GM12878 (cell line): ENCODE measurements at regions not wholly inside any gene's neighbourhood (a gene's known extent, or its start where the extent isn't known, plus 50 kb on each side); places are given as distances from the start of the nearest gene placed in this dataset.

Experiments
- ATAC-seq: fragments of 200-7000 bp; cut with Tn5 transposase; 3 replicates; pipeline ENCODE4 v1.9.1; 2020; ENCODE audit warnings: mild to moderate bottlenecking, moderate library complexity
- BruUV-seq: library from RNA; stranded (reverse); fragments of 400-500 nt; replicated peaks from 2 replicates; lab custom pipeline; 2021; lab: Mats Ljungman, UMichigan
- CTCF ChIA-PET: fragments of 300-600 bp; sonication (Branson Sonifier 250); formaldehyde crosslinking; extraction: SDS; loops from one replicate; lab custom pipeline; 2021; ENCODE audit warnings: inconsistent platforms; lab: Yijun Ruan, JAX
- POLR2A ChIA-PET: fragments of 350-600 bp; formaldehyde crosslinking; extraction: SDS; loops from one replicate; lab custom pipeline; 2021; ENCODE audit warnings: inconsistent platforms; lab: Charles Lee
- RAD21 ChIA-PET: fragments of 300-600 bp; sonication (Branson Sonifier 250); formaldehyde crosslinking; loops from one replicate; lab custom pipeline; 2023; ENCODE audit warnings: antibody characterized with exemption; ENCODE audit not compliant: unreplicated experiment; lab: Charles Lee
- SMC1A ChIA-PET: fragments of 300-600 bp; sonication (Branson Sonifier 250); formaldehyde crosslinking; loops from one replicate; lab custom pipeline; 2023; ENCODE audit not compliant: unreplicated experiment, uncharacterized antibody; lab: Charles Lee
- DNase-seq: peaks from one replicate; pipeline ENCODE4 v3.0.0-alpha.2; 2011; ENCODE audit warnings: low read depth, low spot score
- FAIRE-seq: peaks from 3 replicates; lab custom pipeline; 2011; peaks lifted over from hg19 to GRCh38; lab: Jason Lieb, UNC
- H2AFZ ChIP-seq: 2 replicates; pipeline ENCODE4 v1.6.0; 2011; ENCODE audit warnings: low read depth, low read length, control low read depth; ENCODE audit not compliant: control insufficient read depth
- H3K27ac ChIP-seq: 2 replicates; pipeline ENCODE4 v1.5.1; 2011; ENCODE audit warnings: control low read depth; ENCODE audit not compliant: control insufficient read depth, insufficient read depth
- H3K27me3 ChIP-seq, 2 experiments: replicated peaks in 1 of 2; 2 replicates each; pipeline versions ENCODE4 v1.6.0 to v1.6.1; 2011; ENCODE audit warnings: low read length in 1 of 2; ENCODE audit not compliant: control insufficient read depth in 2 of 2, insufficient read depth in 2 of 2
- H3K36me3 ChIP-seq, 2 experiments: 2 replicates each; pipeline ENCODE4 v1.5.1; 2011; ENCODE audit warnings: low read length in 1 of 2; ENCODE audit not compliant: control insufficient read depth in 2 of 2, insufficient read depth in 2 of 2
- H3K4me1 ChIP-seq: 2 replicates; pipeline ENCODE4 v1.6.1; 2011; ENCODE audit warnings: mild to moderate bottlenecking, low read length, moderate library complexity, mixed read lengths; ENCODE audit not compliant: control insufficient read depth, insufficient read depth
- H3K4me2 ChIP-seq: 2 replicates; pipeline ENCODE4 v1.6.0; 2011; ENCODE audit warnings: control low read depth; ENCODE audit not compliant: control insufficient read depth, insufficient read depth
- H3K4me3 ChIP-seq: fragments of 200-600 bp; sonication (generic); 2 replicates; pipeline ENCODE4 v1.5.1; 2016
- H3K79me2 ChIP-seq: 2 replicates; pipeline ENCODE4 v1.6.0; 2011; ENCODE audit warnings: low read length; ENCODE audit not compliant: control insufficient read depth, insufficient read depth
- H3K9ac ChIP-seq: 2 replicates; pipeline ENCODE4 v1.8.0; 2011; ENCODE audit warnings: low read length, control low read depth, mixed read lengths; ENCODE audit not compliant: control insufficient read depth, insufficient read depth
- H3K9me3 ChIP-seq: replicated peaks from 3 replicates; pipeline ENCODE4 v1.5.1; 2011; ENCODE audit warnings: mild to moderate bottlenecking, low read length; ENCODE audit not compliant: control insufficient read depth, insufficient read depth
- H4K20me1 ChIP-seq: 2 replicates; pipeline ENCODE4 v1.6.0; 2011; ENCODE audit not compliant: control insufficient read depth, insufficient read depth
- BCL11A ChIP-seq: IDR thresholded peaks from 2 replicates; pipeline ENCODE4 v1.6.1; 2011; ENCODE audit warnings: low read depth, low read length
- CREB1 ChIP-seq: IDR thresholded peaks from 2 replicates; pipeline ENCODE4 v1.6.1; 2012; ENCODE audit warnings: low read depth, mild to moderate bottlenecking, inconsistent platforms
- ESRRA ChIP-seq: IDR thresholded peaks from 2 replicates; pipeline ENCODE4 v1.6.1; 2012; ENCODE audit warnings: mild to moderate bottlenecking, low read length, improper control_type of control experiment
- FOXM1 ChIP-seq: IDR thresholded peaks from 2 replicates; pipeline ENCODE4 v1.6.1; 2012; ENCODE audit warnings: low read depth, mild to moderate bottlenecking, inconsistent platforms, low read length, moderate library complexity
- HCFC1 ChIP-seq: fragments of 150-350 bp; IDR thresholded peaks from 2 replicates; pipeline ENCODE4 v1.6.1; 2014; ENCODE audit warnings: low read length
- NFYA ChIP-seq: IDR thresholded peaks from 2 replicates; pipeline ENCODE4 v1.6.1; 2011; ENCODE audit warnings: low read depth, mild to moderate bottlenecking, low read length, improper control_type of control experiment, borderline replicate concordance
- RAD21 ChIP-seq: IDR thresholded peaks from 2 replicates; pipeline ENCODE4 v1.6.1; 2011; ENCODE audit warnings: mild to moderate bottlenecking, low read depth, low read length, moderate library complexity; ENCODE audit not compliant: insufficient read depth
- WGBS: methylation state at CpG from one replicate; pipeline ENCODE4 v1.1.6; 2016; ENCODE audit warnings: low lambda C conversion rate; ENCODE audit not compliant: insufficient replicate concordance, insufficient coverage; ENCODE audit errors: missing lambda C conversion rate; 5-methylcytosine and 5-hydroxymethylcytosine counted together
- in situ Hi-C: fragments of 300-500 bp; cut with MboI; formaldehyde crosslinking; loops from 9 replicates; pipeline ENCODE4 v1.14.3; 2018; ENCODE audit warnings: mixed read lengths
- intact Hi-C: fragments of 100-400 bp; cut with micrococcal nuclease; formaldehyde crosslinking; loops from one replicate; pipeline ENCODE4 v1.14.2; 2022; ENCODE audit not compliant: unreplicated experiment
- TF ChIP-seq, protein P1 (sequence below): fragments of 450-650 bp; conservative IDR thresholded peaks from 2 replicates; pipeline ENCODE4 v1.6.1; 2017; ENCODE audit warnings: mild to moderate bottlenecking, moderate library complexity
- TF ChIP-seq, protein P2 (sequence below): IDR thresholded peaks from 2 replicates; pipeline ENCODE4 v1.6.1; 2012; ENCODE audit warnings: improper control_type of control experiment, low read depth, low read length; ENCODE audit not compliant: insufficient replicate concordance

DNA sequence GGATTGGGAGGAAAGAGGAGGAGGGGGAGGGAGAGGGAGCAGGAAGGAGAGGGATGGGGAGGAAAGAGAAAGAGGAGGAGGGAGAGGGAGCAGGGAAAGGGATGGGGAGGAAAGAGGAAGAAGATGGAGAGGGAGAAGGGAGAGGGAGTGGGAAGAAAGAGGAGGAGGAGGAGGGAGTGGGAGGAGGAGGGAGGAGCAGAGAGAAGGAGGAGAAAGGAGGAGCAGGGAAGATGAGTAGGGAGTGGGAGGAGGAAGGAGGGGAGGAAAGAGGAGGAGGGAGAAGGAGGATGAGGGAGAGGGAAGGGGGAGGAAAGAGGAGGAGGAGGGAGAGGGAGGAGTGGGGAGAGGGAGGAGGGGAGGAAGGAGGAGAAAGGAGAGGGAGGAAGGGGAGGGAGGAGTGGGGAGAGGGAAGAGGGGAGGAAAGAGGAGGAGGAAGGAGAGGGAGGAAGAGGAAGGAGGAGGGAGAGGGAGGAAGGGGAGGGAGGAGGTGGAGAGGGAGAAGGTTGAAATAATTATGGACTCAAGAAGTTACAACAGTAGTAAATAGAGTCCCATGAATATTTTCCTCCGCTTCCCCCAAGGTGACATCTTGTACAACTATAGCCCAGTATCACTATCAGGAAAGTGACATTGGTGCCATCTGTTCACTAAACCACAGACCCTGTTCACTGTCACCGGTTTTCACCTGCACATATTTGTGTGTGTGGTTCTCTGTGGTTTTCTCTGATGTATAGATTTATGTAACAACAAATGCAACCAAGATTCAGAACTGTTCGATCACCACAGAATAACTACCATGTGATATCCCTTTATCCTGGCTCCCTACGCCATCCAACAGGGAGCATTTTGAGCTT lies 325.3 kb upstream of the EEF2KMT start:
- SMC1A ChIA-PET, result no interaction called here
- POLR2A ChIA-PET, result no interaction called here
- H3K27me3 ChIP-seq, result no peaks in the 10 kb centered on the region
- no peak overlapping the region for H2AFZ ChIP-seq
- RAD21 ChIA-PET, result no interaction called here
- in situ Hi-C loops (no loop called here), intact Hi-C loops (no loop called here)
- CTCF ChIA-PET, result no interaction called here
- BruUV-seq, result no TSS peak
- 42% methylated on average over 4 of the region's 4 CpGs for WGBS
- TF ChIP-seq BCL11A (no peak), FOXM1 (no peak), NFYA (no peak), RAD21 (no peak), ESRRA (no peak), HCFC1 (no peak), CREB1 (no peak)
- TF ChIP-seq, protein P1, sequence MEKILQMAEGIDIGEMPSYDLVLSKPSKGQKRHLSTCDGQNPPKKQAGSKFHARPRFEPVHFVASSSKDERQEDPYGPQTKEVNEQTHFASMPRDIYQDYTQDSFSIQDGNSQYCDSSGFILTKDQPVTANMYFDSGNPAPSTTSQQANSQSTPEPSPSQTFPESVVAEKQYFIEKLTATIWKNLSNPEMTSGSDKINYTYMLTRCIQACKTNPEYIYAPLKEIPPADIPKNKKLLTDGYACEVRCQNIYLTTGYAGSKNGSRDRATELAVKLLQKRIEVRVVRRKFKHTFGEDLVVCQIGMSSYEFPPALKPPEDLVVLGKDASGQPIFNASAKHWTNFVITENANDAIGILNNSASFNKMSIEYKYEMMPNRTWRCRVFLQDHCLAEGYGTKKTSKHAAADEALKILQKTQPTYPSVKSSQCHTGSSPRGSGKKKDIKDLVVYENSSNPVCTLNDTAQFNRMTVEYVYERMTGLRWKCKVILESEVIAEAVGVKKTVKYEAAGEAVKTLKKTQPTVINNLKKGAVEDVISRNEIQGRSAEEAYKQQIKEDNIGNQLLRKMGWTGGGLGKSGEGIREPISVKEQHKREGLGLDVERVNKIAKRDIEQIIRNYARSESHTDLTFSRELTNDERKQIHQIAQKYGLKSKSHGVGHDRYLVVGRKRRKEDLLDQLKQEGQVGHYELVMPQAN, result no peak
- TF ChIP-seq, protein P2, sequence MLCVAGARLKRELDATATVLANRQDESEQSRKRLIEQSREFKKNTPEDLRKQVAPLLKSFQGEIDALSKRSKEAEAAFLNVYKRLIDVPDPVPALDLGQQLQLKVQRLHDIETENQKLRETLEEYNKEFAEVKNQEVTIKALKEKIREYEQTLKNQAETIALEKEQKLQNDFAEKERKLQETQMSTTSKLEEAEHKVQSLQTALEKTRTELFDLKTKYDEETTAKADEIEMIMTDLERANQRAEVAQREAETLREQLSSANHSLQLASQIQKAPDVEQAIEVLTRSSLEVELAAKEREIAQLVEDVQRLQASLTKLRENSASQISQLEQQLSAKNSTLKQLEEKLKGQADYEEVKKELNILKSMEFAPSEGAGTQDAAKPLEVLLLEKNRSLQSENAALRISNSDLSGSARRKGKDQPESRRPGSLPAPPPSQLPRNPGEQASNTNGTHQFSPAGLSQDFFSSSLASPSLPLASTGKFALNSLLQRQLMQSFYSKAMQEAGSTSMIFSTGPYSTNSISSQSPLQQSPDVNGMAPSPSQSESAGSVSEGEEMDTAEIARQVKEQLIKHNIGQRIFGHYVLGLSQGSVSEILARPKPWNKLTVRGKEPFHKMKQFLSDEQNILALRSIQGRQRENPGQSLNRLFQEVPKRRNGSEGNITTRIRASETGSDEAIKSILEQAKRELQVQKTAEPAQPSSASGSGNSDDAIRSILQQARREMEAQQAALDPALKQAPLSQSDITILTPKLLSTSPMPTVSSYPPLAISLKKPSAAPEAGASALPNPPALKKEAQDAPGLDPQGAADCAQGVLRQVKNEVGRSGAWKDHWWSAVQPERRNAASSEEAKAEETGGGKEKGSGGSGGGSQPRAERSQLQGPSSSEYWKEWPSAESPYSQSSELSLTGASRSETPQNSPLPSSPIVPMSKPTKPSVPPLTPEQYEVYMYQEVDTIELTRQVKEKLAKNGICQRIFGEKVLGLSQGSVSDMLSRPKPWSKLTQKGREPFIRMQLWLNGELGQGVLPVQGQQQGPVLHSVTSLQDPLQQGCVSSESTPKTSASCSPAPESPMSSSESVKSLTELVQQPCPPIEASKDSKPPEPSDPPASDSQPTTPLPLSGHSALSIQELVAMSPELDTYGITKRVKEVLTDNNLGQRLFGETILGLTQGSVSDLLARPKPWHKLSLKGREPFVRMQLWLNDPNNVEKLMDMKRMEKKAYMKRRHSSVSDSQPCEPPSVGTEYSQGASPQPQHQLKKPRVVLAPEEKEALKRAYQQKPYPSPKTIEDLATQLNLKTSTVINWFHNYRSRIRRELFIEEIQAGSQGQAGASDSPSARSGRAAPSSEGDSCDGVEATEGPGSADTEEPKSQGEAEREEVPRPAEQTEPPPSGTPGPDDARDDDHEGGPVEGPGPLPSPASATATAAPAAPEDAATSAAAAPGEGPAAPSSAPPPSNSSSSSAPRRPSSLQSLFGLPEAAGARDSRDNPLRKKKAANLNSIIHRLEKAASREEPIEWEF, result no peak
- no peak overlapping the region for H3K4me2 ChIP-seq
- no peak for DNase-seq
- H3K9ac ChIP-seq, result no peak overlapping the region
- H3K36me3 ChIP-seq, result no peaks in the 10 kb centered on the region
- H3K79me2 ChIP-seq, result no peaks in the 10 kb centered on the region
- no peak for ATAC-seq
- no peak overlapping the region for H3K4me3 ChIP-seq
- no peaks in the 10 kb centered on the region for H3K4me1 ChIP-seq
- no peaks in the 10 kb centered on the region for H4K20me1 ChIP-seq
- H3K9me3 ChIP-seq, result no peaks in the 10 kb centered on the region
- no peak for FAIRE-seq
- H3K27ac ChIP-seq, result no peak overlapping the region
